GM19035 (cell line): ENCODE measurements at regions not wholly inside any gene's neighbourhood (a gene's known extent, or its start where the extent isn't known, plus 50 kb on each side); places are given as distances from the start of the nearest gene placed in this dataset.

Experiments
- ATAC-seq: cut with Tn5 transposase; IDR thresholded peaks from one replicate; pipeline ENCODE4 v1.9.1; 2021; ENCODE audit not compliant: unreplicated experiment

- ATAC-seq = no peak
These were observed 854.4 kb downstream of the SQOR start for GRCh38 chr15:46489276-46489675.

GRCh38 chr15:46496491-46497115 lies 861.8 kb downstream of the SQOR start:
- no peak for ATAC-seq

- no peak for ATAC-seq
These were observed 867.8 kb downstream of the SQOR start for GRCh38 chr15:46502667-46503066.

GRCh38 chr15:46518381-46518780 lies 883.6 kb downstream of the SQOR start:
- no peak for ATAC-seq

- no peak for ATAC-seq
These were observed 888.9 kb downstream of the SQOR start for GRCh38 chr15:46523701-46524100.

- ATAC-seq = no peak
These were observed 891.3 kb downstream of the SQOR start for GRCh38 chr15:46525984-46526725.

- no peak for ATAC-seq
These were observed 891.9 kb downstream of the SQOR start for GRCh38 chr15:46526726-46527110.

GRCh38 chr15:46543626-46544025 lies 908.8 kb downstream of the SQOR start:
- no peak for ATAC-seq

- ATAC-seq = no peak
These were observed 914.2 kb downstream of the SQOR start for GRCh38 chr15:46548989-46549388.

GRCh38 chr15:46552316-46552715 lies 917.5 kb downstream of the SQOR start:
- no peak for ATAC-seq

- ATAC-seq = no peak
These were observed 920.7 kb downstream of the SQOR start for GRCh38 chr15:46555547-46555946.

- no peak for ATAC-seq
These were observed 921.2 kb downstream of the SQOR start for GRCh38 chr15:46556010-46556409.

- ATAC-seq = no peak
These were observed 921.9 kb downstream of the SQOR start for GRCh38 chr15:46556559-46557379.

GRCh38 chr15:46567968-46568367 lies 933.1 kb downstream of the SQOR start:
- no peak for ATAC-seq

- no peak for ATAC-seq
These were observed 935.0 kb downstream of the SQOR start for GRCh38 chr15:46569781-46570180.

- no peak for ATAC-seq
These were observed 942.0 kb downstream of the SQOR start for GRCh38 chr15:46576646-46577395.

GRCh38 chr15:46577767-46578166 lies 942.9 kb downstream of the SQOR start:
- no peak for ATAC-seq

- ATAC-seq = no peak
These were observed 945.7 kb downstream of the SQOR start for GRCh38 chr15:46580487-46580886.

- no peak for ATAC-seq
These were observed 946.1 kb downstream of the SQOR start for GRCh38 chr15:46580924-46581323.

- no peak for ATAC-seq
These were observed 954.3 kb downstream of the SQOR start for GRCh38 chr15:46589088-46589487.

- no peak for ATAC-seq
These were observed 956.6 kb downstream of the SQOR start for GRCh38 chr15:46591462-46591861.
